OCI-LY1 (cell line): ENCODE measurements at regions not wholly inside any gene's neighbourhood (a gene's known extent, or its start where the extent isn't known, plus 50 kb on each side); places are given as distances from the start of the nearest gene placed in this dataset.

ENCODE experiments used
- CTCF ChIP-seq: fragments of 200-600 bp; sonication (generic), shearing (Covaris generic); IDR thresholded peaks from 2 replicates; pipeline ENCODE4 v1.5.1; 2017; ENCODE audit warnings: mild to moderate bottlenecking, antibody characterized with exemption, low read length, moderate library complexity, mixed read lengths
- EZH2 ChIP-seq: fragments of 200-600 bp; sonication (generic), shearing (Covaris generic); IDR thresholded peaks from 2 replicates; pipeline ENCODE4 v1.8.0; 2017; ENCODE audit warnings: borderline replicate concordance, mixed run types, mild to moderate bottlenecking, antibody characterized with exemption, low read length, moderate library complexity, mixed read lengths

GRCh38 chr2:240368781-240369331, 66.6 kb upstream of the GPC1 start:
- no peak for TF ChIP-seq EZH2
- TF ChIP-seq CTCF: no peak
